ENCODE measurements at regions not wholly inside any gene's neighbourhood (a gene's known extent, or its start where the extent isn't known, plus 50 kb on each side); places are given as distances from the start of the nearest gene placed in this dataset.
"Not testable (repeated sequence)": the region's sequence is repeated elsewhere in the genome, so short reads cannot be mapped to it uniquely, and the experiment has no call there.

- Histone ChIP-seq H3K9me3 (no peaks in the 10 kb centered on the region), H3K4me3 (no peak overlapping the region), H3K27ac (no peak overlapping the region), H3K36me3 (no peaks in the 10 kb centered on the region), H3K27me3 (no peaks in the 10 kb centered on the region), H3K4me1 (no peaks in the 10 kb centered on the region)
- ATAC-seq (no peak), DNase-seq (no peak)
- 36% methylated on average over 3 of the region's 4 CpGs for WGBS (ENCODE audit: insufficient coverage, low coverage, low lambda C conversion rate, missing lambda C conversion rate)
- intact Hi-C loops (cut with DNase I) = no loop called here
- TF ChIP-seq POLR2A (IDR thresholded peaks at IDR 0.05) (no peak), CTCF (IDR thresholded peaks at IDR 0.05) (no peak)
Measured at GRCh38 chr7:113338071-113338696, 219.8 kb upstream of the SMIM30 start.

GRCh38 chr7:113336838-113337237 is 218.5 kb upstream of the SMIM30 start:
- ATAC-seq; H3K4me1 ChIP-seq; H3K27me3 ChIP-seq; intact Hi-C loops (cut with DNase I); H3K4me3 ChIP-seq; H3K9me3 ChIP-seq; DNase-seq; H3K36me3 ChIP-seq; H3K27ac ChIP-seq: not testable (repeated sequence)
- 57% methylated on average over 1 of the region's 1 CpG for WGBS (ENCODE audit: insufficient coverage, low coverage, low lambda C conversion rate, missing lambda C conversion rate)

GRCh38 chr7:113331155-113331898 is 213.0 kb upstream of the SMIM30 start:
- Histone ChIP-seq H3K27me3 (no peaks in the 10 kb centered on the region), H3K4me1 (no peaks in the 10 kb centered on the region), H3K36me3 (no peaks in the 10 kb centered on the region), H3K9me3 (no peaks in the 10 kb centered on the region), H3K4me3 (no peak overlapping the region), H3K27ac (no peak overlapping the region)
- DNase-seq = peak in 1 of 3 donors; percentile 44
- ATAC-seq = no peak
- intact Hi-C loops (cut with DNase I) = no loop called here
- WGBS (ENCODE audit: insufficient coverage, low coverage, low lambda C conversion rate, missing lambda C conversion rate) = 35% methylated on average over 6 of the region's 15 CpGs
- TF ChIP-seq CTCF (IDR thresholded peaks at IDR 0.05) (no peak), POLR2A (IDR thresholded peaks at IDR 0.05) (no peak)

- 42% methylated on average over 2 of the region's 2 CpGs for WGBS (ENCODE audit: insufficient coverage, low coverage, low lambda C conversion rate, missing lambda C conversion rate)
- no peaks in the 10 kb centered on the region for H3K27me3 ChIP-seq
- H3K4me3 ChIP-seq = no peak overlapping the region
- H3K4me1 ChIP-seq = no peaks in the 10 kb centered on the region
- H3K36me3 ChIP-seq = no peaks in the 10 kb centered on the region
- no peak overlapping the region for H3K27ac ChIP-seq
- intact Hi-C loops (cut with DNase I) = no loop called here
- DNase-seq = no peak
- H3K9me3 ChIP-seq = no peaks in the 10 kb centered on the region
- ATAC-seq = no peak
- no peak for TF ChIP-seq POLR2A (IDR thresholded peaks at IDR 0.05)
- no peak for TF ChIP-seq CTCF (IDR thresholded peaks at IDR 0.05)
Measured at GRCh38 chr7:113321201-113321600, 202.8 kb upstream of the SMIM30 start.

- no peak overlapping the region for H3K27ac ChIP-seq
- 58% methylated on average over 3 of the region's 4 CpGs for WGBS (ENCODE audit: insufficient coverage, low coverage, low lambda C conversion rate, missing lambda C conversion rate)
- DNase-seq (peak in 1 of 3 donors; percentile 24), ATAC-seq (no peak)
- H3K9me3 ChIP-seq = no peaks in the 10 kb centered on the region
- no peaks in the 10 kb centered on the region for H3K4me1 ChIP-seq
- H3K36me3 ChIP-seq = no peaks in the 10 kb centered on the region
- TF ChIP-seq CTCF (IDR thresholded peaks at IDR 0.05) (no peak), POLR2A (IDR thresholded peaks at IDR 0.05) (no peak)
- no peak overlapping the region for H3K4me3 ChIP-seq
- no peaks in the 10 kb centered on the region for H3K27me3 ChIP-seq
- intact Hi-C loops (cut with DNase I) = no loop called here
Measured at GRCh38 chr7:113320419-113320818, 202.1 kb upstream of the SMIM30 start.
